ENCODE measurements at regions not wholly inside any gene's neighbourhood (a gene's known extent, or its start where the extent isn't known, plus 50 kb on each side); places are given as distances from the start of the nearest gene placed in this dataset.

DNA sequence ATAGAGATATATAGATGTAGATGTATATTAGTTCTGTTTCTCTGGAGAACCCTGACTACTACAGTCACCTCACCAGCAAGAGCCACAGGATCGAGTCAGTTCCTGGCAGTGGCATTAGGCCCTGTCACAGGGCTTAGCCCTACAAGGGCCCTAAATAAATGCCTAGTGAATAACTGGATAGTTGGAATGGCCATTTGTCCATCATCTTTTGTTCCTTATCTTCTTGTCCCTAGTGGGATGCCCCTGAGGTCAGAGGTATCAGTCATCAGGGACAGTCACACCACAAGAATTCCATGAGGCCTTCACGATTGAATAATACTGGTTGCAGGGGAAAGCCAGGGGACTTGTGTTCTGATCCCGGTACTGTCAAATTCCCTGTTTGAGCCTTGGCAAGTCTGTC lies 204.9 kb upstream of the PPP2R3A start:
- Mint-ChIP-seq H3K4me1 (peaks cover 0 to 2% (median 0%) of the 10 kb centered on the region in 7 donors), H3K27me3 (peaks cover 0 to 13% (median 0%) of the 10 kb centered on the region in 5 donors), H3K9me3 (peaks cover 0 to 32% (median 4%) of the 10 kb centered on the region in 11 donors), H3K36me3 (no peaks in the 10 kb centered on the region), H3K4me3 (no peak overlapping the region), H3K27ac (no peak overlapping the region)
- DNase-seq = no peak
- CTCF ChIA-PET = no interaction called here
- no peak for ATAC-seq
- H3K36me3 ChIP-seq (ENCODE audit: control insufficient read depth in 2 of 3, insufficient read depth in 3 of 3, low read length in 3 of 3) = no peaks in the 10 kb centered on the region
- intact Hi-C loops (cut with micrococcal nuclease) = no loop called here
- H3K27ac ChIP-seq (ENCODE audit: low read depth, low read length) = no peak overlapping the region
- no peaks in the 10 kb centered on the region for H3K27me3 ChIP-seq (ENCODE audit: control insufficient read depth in 2 of 2, insufficient read depth in 2 of 2, low read length in 2 of 2)
- H3K9me3 ChIP-seq (ENCODE audit: control insufficient read depth in 2 of 3, low read length in 3 of 3) = no peaks in the 10 kb centered on the region
- no peaks in the 10 kb centered on the region for H3K4me1 ChIP-seq (ENCODE audit: control insufficient read depth in 2 of 2, insufficient read depth in 2 of 2, low read length in 2 of 2)
- no peak overlapping the region for H3K4me3 ChIP-seq (ENCODE audit: low read length)
- POLR2A ChIA-PET = no interaction called here

DNA sequence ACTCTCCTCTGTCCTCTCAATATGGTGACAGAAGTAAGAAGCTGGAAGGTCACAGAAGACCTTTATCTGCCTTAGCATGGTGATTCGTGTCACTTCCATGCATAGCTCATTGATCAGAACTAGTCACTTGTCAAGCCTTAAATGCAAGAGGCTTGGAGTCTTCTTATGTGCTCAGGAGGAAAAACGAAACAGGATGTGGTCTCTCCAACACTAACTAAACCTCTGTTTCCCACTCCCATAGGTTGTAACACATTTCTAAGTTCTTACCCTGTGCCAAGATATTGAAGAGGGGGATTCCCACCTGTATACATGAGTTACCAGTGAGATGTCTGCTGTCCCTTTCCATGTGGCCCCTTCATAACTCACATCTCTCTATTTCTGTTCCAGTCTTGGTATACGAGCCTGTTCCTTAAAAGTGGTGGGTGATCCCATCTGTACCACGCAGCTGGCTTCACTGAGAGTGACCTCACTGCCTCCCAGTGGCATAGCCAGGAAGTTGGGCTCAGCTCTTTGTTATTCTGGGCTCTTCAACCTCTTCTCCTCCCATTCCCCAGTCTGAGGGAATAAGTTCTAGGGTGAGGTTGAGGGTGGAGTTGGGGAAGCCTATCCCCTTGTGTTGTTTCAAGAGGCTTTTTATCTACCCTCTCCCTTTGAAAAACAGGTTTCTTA lies 203.2 kb upstream of the PPP2R3A start:
- Mint-ChIP-seq H3K36me3 (no peaks in the 10 kb centered on the region), H3K4me1 (peaks cover 0 to 2% (median 0%) of the 10 kb centered on the region in 7 donors), H3K4me3 (no peak overlapping the region), H3K9me3 (peaks cover 0 to 34% (median 6%) of the 10 kb centered on the region in 11 donors), H3K27me3 (peaks cover 0 to 18% (median 3%) of the 10 kb centered on the region in 5 donors), H3K27ac (no peak overlapping the region)
- Histone ChIP-seq H3K4me1 (ENCODE audit: control insufficient read depth in 2 of 2, insufficient read depth in 2 of 2, low read length in 2 of 2) (no peaks in the 10 kb centered on the region), H3K36me3 (ENCODE audit: control insufficient read depth in 2 of 3, insufficient read depth in 3 of 3, low read length in 3 of 3) (no peaks in the 10 kb centered on the region), H3K9me3 (ENCODE audit: control insufficient read depth in 2 of 3, low read length in 3 of 3) (no peaks in the 10 kb centered on the region), H3K4me3 (ENCODE audit: low read length) (no peak overlapping the region), H3K27ac (ENCODE audit: low read depth, low read length) (no peak overlapping the region), H3K27me3 (ENCODE audit: control insufficient read depth in 2 of 2, insufficient read depth in 2 of 2, low read length in 2 of 2) (no peaks in the 10 kb centered on the region)
- CTCF ChIA-PET = no interaction called here
- intact Hi-C loops (cut with micrococcal nuclease) = no loop called here
- POLR2A ChIA-PET = no interaction called here
- DNase-seq (no peak), ATAC-seq (no peak)

DNA sequence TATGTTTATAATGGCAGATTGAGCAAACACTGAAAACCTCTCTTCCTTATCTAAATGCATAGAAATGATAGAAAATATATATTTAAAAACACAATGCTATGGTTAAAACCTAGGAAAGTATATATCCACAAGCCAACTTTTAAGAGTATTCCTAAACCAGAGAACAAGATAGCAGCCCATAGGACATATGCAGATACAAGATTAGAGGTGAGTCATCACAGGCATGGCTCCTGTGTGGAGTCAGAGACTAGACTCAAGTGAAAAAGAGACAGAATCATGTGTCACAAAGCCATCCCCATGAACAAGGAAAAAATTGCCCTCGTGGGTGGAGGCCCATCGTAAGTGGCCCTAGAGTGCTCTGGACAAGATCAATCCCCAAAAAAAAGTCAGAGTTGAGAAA lies 199.4 kb upstream of the PPP2R3A start:
- CTCF ChIA-PET = no interaction called here
- POLR2A ChIA-PET = no interaction called here

DNA sequence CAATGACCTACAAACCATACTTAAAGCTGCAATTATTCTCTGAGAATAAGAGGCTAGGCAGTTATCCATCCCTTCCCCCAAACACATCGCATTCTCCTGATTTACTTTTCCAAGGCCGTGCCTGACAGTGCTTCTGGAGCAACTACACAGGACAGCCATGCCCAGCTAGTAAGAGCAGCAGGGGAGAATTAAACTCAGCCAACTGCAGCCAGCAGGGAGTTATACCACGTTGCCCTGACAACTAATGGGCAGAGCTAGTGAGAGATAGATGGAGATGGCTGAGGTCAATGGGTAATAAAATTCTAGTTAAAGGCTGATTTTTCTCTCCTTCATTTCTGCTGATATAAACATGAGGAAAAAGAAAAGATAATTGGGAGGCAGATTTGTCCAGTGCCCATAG lies 193.8 kb upstream of the PPP2R3A start:
- Histone ChIP-seq H3K4me1 (ENCODE audit: control insufficient read depth in 2 of 2, insufficient read depth in 2 of 2, low read length in 2 of 2) (no peaks in the 10 kb centered on the region), H3K27ac (ENCODE audit: low read depth, low read length) (no peak overlapping the region), H3K27me3 (ENCODE audit: control insufficient read depth in 2 of 2, insufficient read depth in 2 of 2, low read length in 2 of 2) (no peaks in the 10 kb centered on the region), H3K4me3 (ENCODE audit: low read length) (no peak overlapping the region), H3K36me3 (ENCODE audit: control insufficient read depth in 2 of 3, insufficient read depth in 3 of 3, low read length in 3 of 3) (no peaks in the 10 kb centered on the region), H3K9me3 (ENCODE audit: control insufficient read depth in 2 of 3, low read length in 3 of 3) (no peaks in the 10 kb centered on the region)
- Mint-ChIP-seq H3K27me3 (peaks cover 0 to 16% (median 9%) of the 10 kb centered on the region in 5 donors), H3K9me3 (peaks cover 0 to 15% (median 6%) of the 10 kb centered on the region in 11 donors), H3K4me3 (no peak overlapping the region), H3K4me1 (no peaks in the 10 kb centered on the region), H3K36me3 (peaks cover 0 to 4% (median 0%) of the 10 kb centered on the region in 5 donors), H3K27ac (no peak overlapping the region)
- DNase-seq (no peak), ATAC-seq (no peak)
- ChIA-PET POLR2A (no interaction called here), CTCF (no interaction called here)
- intact Hi-C loops (cut with micrococcal nuclease) = no loop called here

More for the DNA sequence above, 199.4 kb upstream of the PPP2R3A start:
- H3K36me3 ChIP-seq (ENCODE audit: control insufficient read depth in 2 of 3, insufficient read depth in 3 of 3, low read length in 3 of 3) = no peaks in the 10 kb centered on the region
- ATAC-seq (no peak), DNase-seq (no peak)
- Mint-ChIP-seq H3K27ac (no peak overlapping the region), H3K9me3 (peaks cover 0 to 30% (median 6%) of the 10 kb centered on the region in 11 donors), H3K4me3 (no peak overlapping the region), H3K27me3 (peaks cover 0 to 17% (median 10%) of the 10 kb centered on the region in 5 donors), H3K4me1 (peaks cover 0 to 2% (median 0%) of the 10 kb centered on the region in 7 donors), H3K36me3 (peaks cover 0 to 1% (median 0%) of the 10 kb centered on the region in 5 donors)
- H3K27ac ChIP-seq (ENCODE audit: low read depth, low read length) = no peak overlapping the region
- H3K9me3 ChIP-seq (ENCODE audit: control insufficient read depth in 2 of 3, low read length in 3 of 3) = no peaks in the 10 kb centered on the region
- intact Hi-C loops (cut with micrococcal nuclease) = no loop called here
- H3K4me1 ChIP-seq (ENCODE audit: control insufficient read depth in 2 of 2, insufficient read depth in 2 of 2, low read length in 2 of 2) = no peaks in the 10 kb centered on the region
- H3K4me3 ChIP-seq (ENCODE audit: low read length) = no peak overlapping the region
- H3K27me3 ChIP-seq (ENCODE audit: control insufficient read depth in 2 of 2, insufficient read depth in 2 of 2, low read length in 2 of 2) = no peaks in the 10 kb centered on the region

DNA sequence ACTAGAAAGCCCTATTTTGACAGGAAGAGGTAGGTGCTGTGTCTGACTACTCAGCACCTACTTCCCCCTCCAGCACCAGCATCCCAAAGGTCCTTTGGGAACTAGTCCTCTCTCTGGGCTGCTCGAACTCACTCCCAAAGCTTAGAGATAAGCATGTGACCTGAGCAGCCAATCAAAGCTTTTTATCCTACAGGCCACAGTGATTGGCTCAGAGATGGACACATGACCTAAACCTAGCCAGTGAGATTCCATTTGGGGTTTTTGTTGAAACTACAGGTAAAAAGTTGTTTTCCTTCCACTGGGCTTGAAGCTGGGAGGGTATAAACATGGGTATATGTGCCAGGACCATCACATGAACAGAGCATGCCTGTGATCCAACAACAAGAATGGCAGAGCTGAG lies 186.5 kb upstream of the PPP2R3A start:
- ATAC-seq = no peak
- Histone ChIP-seq H3K4me3 (ENCODE audit: low read length) (no peak overlapping the region), H3K27ac (ENCODE audit: low read depth, low read length) (no peak overlapping the region), H3K4me1 (ENCODE audit: control insufficient read depth in 2 of 2, insufficient read depth in 2 of 2, low read length in 2 of 2) (no peaks in the 10 kb centered on the region), H3K36me3 (ENCODE audit: control insufficient read depth in 2 of 3, insufficient read depth in 3 of 3, low read length in 3 of 3) (no peaks in the 10 kb centered on the region), H3K27me3 (ENCODE audit: control insufficient read depth in 2 of 2, insufficient read depth in 2 of 2, low read length in 2 of 2) (no peaks in the 10 kb centered on the region), H3K9me3 (ENCODE audit: control insufficient read depth in 2 of 3, low read length in 3 of 3) (no peaks in the 10 kb centered on the region)
- Mint-ChIP-seq H3K36me3 (no peaks in the 10 kb centered on the region), H3K27ac (no peak overlapping the region), H3K4me3 (no peak overlapping the region), H3K9me3 (peaks cover 0 to 6% (median 3%) of the 10 kb centered on the region in 11 donors), H3K4me1 (no peaks in the 10 kb centered on the region), H3K27me3 (peaks cover 0 to 5% (median 0%) of the 10 kb centered on the region in 5 donors)
- POLR2A ChIA-PET = no interaction called here
- no peak for DNase-seq
- intact Hi-C loops (cut with micrococcal nuclease) = no loop called here
- CTCF ChIA-PET = no interaction called here

DNA sequence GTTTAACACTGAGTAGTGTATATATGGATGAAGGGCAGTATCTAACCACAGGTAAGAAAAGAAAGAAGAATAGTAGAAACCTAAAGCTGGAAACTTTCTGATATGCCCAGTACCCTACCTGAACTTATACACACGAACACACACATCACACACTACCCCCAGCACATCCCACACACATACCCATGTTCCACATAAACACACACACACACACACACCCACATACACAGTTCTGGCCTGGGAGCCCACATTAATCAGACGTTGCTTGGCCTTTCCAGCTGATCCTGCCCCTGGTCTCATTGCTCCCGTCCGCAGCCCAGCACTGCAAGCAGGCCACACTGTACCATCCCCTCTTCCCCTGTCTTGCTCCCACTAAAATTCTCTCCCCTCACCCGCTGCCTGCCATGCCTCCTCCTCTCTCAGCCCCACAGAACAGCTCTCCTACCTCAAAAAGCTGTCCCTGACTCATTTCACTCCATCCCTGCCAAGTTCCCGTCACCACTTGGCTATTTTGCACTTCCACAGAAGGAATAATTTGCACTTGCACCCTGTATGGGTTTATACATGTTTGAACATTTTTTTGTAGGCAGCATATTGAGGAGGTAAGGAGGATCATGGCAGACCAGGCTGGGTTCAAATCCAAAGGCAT lies 185.8 kb upstream of the PPP2R3A start:
- intact Hi-C loops (cut with micrococcal nuclease) = no loop called here
- Mint-ChIP-seq H3K27ac (no peak overlapping the region), H3K4me1 (no peaks in the 10 kb centered on the region), H3K4me3 (no peak overlapping the region), H3K36me3 (no peaks in the 10 kb centered on the region), H3K9me3 (peaks cover 0 to 6% (median 2%) of the 10 kb centered on the region in 11 donors), H3K27me3 (peaks cover 0 to 5% (median 0%) of the 10 kb centered on the region in 5 donors)
- Histone ChIP-seq H3K36me3 (ENCODE audit: control insufficient read depth in 2 of 3, insufficient read depth in 3 of 3, low read length in 3 of 3) (no peaks in the 10 kb centered on the region), H3K4me3 (ENCODE audit: low read length) (no peak overlapping the region), H3K27me3 (ENCODE audit: control insufficient read depth in 2 of 2, insufficient read depth in 2 of 2, low read length in 2 of 2) (no peaks in the 10 kb centered on the region), H3K9me3 (ENCODE audit: control insufficient read depth in 2 of 3, low read length in 3 of 3) (no peaks in the 10 kb centered on the region), H3K4me1 (ENCODE audit: control insufficient read depth in 2 of 2, insufficient read depth in 2 of 2, low read length in 2 of 2) (no peaks in the 10 kb centered on the region), H3K27ac (ENCODE audit: low read depth, low read length) (no peak overlapping the region)
- CTCF ChIA-PET = no interaction called here
- POLR2A ChIA-PET = no interaction called here
- no peak for ATAC-seq
- DNase-seq = no peak

Measured in naive thymus-derived CD4-positive, alpha-beta T cell (primary cell).